Esophagus squamous epithelium (tissue), 4 donors: ENCODE measurements at regions not wholly inside any gene's neighbourhood (a gene's known extent, or its start where the extent isn't known, plus 50 kb on each side); places are given as distances from the start of the nearest gene placed in this dataset.

ENCODE experiments used
- CTCF ChIP-seq, 6 experiments: fragments of 450-650 bp in 4 of 6; fragments of 200-600 bp in 2 of 6; sonication (generic) in 2 of 6; IDR thresholded peaks; one replicate each; pipeline ENCODE4 v1.5.1; 2016 to 2019; ENCODE audit warnings: antibody characterized with exemption in 6 of 6, mild to moderate bottlenecking in 4 of 6, moderate library complexity in 4 of 6
- POLR2A ChIP-seq, 4 donors: fragments of 450-650 bp; IDR thresholded peaks; one replicate each; pipeline ENCODE4 v1.6.1; 2017; ENCODE audit warnings: antibody characterized with exemption in 4 of 4, mild to moderate bottlenecking in 4 of 4, moderate library complexity in 3 of 4

DNA sequence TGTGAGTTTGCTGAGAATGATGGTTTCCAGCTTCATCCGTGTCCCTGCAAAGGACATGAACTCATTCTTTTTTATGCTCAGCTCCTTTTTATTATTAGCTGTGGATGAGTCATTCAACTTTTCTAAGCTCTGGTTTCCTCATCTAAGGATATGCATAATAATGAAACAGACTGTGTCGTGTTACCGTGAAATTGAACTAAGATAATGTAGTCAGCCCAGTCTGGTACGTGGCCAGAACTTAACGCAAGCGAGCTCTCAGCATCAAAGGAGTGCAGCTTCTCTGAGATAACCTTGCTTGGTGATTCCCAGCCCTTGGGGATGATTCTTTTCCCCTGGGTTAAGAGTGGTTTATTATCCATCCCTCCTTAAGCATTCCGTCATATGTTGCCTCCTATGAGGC is 454.3 kb upstream of the EEF2KMT start:
- no peak for TF ChIP-seq POLR2A (IDR thresholded peaks at IDR 0.05)
- no peak for TF ChIP-seq CTCF (IDR thresholded peaks at IDR 0.05)
